WTC11 (cell line): ENCODE measurements at regions not wholly inside any gene's neighbourhood (a gene's known extent, or its start where the extent isn't known, plus 50 kb on each side); places are given as distances from the start of the nearest gene placed in this dataset.

ENCODE experiments used
- ATAC-seq: fragments of 200-7000 bp; cut with Tn5 transposase; 2 replicates; pipeline ENCODE4 v1.10.0; 2021; ENCODE audit warnings: mild to moderate bottlenecking, moderate library complexity
- CTCF ChIA-PET: fragments of 300-600 bp; sonication (Branson Sonifier 250); formaldehyde crosslinking; loops from one replicate; lab custom pipeline; 2021; ENCODE audit warnings: antibody characterized with exemption; lab: Charles Lee
- POLR2A ChIA-PET: fragments of 350-600 bp; sonication (Branson Sonifier 250); formaldehyde crosslinking; loops from one replicate; lab custom pipeline; 2021; ENCODE audit warnings: antibody characterized with exemption; lab: Charles Lee
- DNase-seq: peaks from one replicate; pipeline ENCODE4 v3.0.0; 2021; ENCODE audit warnings: low spot score
- H3K27ac Mint-ChIP-seq: 2 replicates; pipeline ENCODE4 v1.8.0; 2021; ENCODE audit warnings: mixed read lengths
- H3K27me3 Mint-ChIP-seq: 2 replicates; pipeline ENCODE4 v1.8.0; 2021; ENCODE audit warnings: low read depth, mild to moderate bottlenecking, moderate library complexity, mixed read lengths
- H3K36me3 Mint-ChIP-seq: 2 replicates; pipeline ENCODE4 v1.8.0; 2021; ENCODE audit warnings: mixed read lengths
- H3K4me1 Mint-ChIP-seq: 2 replicates; pipeline ENCODE4 v1.8.0; 2022; ENCODE audit warnings: mixed read lengths
- H3K4me3 Mint-ChIP-seq: 2 replicates; pipeline ENCODE4 v1.8.0; 2021; ENCODE audit warnings: mild to moderate bottlenecking, moderate library complexity, mixed read lengths
- H3K9me3 Mint-ChIP-seq: 2 replicates; pipeline ENCODE4 v1.8.0; 2021; ENCODE audit warnings: mixed read lengths
- CBFB ChIP-seq: sonication (generic); formaldehyde crosslinking; IDR thresholded peaks from 2 replicates; pipeline ENCODE4 v1.8.1; 2022; ENCODE audit warnings: mild to moderate bottlenecking, low read depth, missing genetic modification reagents
- IRF2 ChIP-seq: sonication (generic); formaldehyde crosslinking; IDR thresholded peaks from 2 replicates; pipeline ENCODE4 v1.8.0; 2022; ENCODE audit warnings: low read depth, missing genetic modification reagents, borderline replicate concordance
- TEAD1 ChIP-seq: sonication (generic); formaldehyde crosslinking; IDR thresholded peaks from 2 replicates; pipeline ENCODE4 v1.8.0; 2022; ENCODE audit warnings: mild to moderate bottlenecking, missing genetic modification reagents
- ZNF138 ChIP-seq: sonication (generic); formaldehyde crosslinking; conservative IDR thresholded peaks from 2 replicates; pipeline ENCODE4 v1.8.1; 2022; ENCODE audit warnings: mild to moderate bottlenecking, moderate library complexity, missing genetic modification reagents
- ZNF232 ChIP-seq: sonication (generic); formaldehyde crosslinking; IDR thresholded peaks from 2 replicates; pipeline ENCODE4 v1.8.0; 2022; ENCODE audit warnings: mild to moderate bottlenecking, missing genetic modification reagents
- TF ChIP-seq, protein P1 (sequence below): sonication (generic); formaldehyde crosslinking; IDR thresholded peaks from 2 replicates; pipeline ENCODE4 v1.8.0; 2023; ENCODE audit warnings: mild to moderate bottlenecking, missing genetic modification reagents
- TF ChIP-seq, protein P2 (sequence below): sonication (generic); formaldehyde crosslinking; conservative IDR thresholded peaks from 2 replicates; pipeline ENCODE4 v1.8.1; 2022; ENCODE audit warnings: mild to moderate bottlenecking, missing genetic modification reagents
- TF ChIP-seq, protein P3 (sequence below): sonication (generic); formaldehyde crosslinking; conservative IDR thresholded peaks from 2 replicates; pipeline ENCODE4 v1.8.1; 2023; ENCODE audit warnings: mild to moderate bottlenecking, low read depth, missing genetic modification reagents, moderate library complexity
- TF ChIP-seq, protein P4 (sequence below): sonication (generic); formaldehyde crosslinking; IDR thresholded peaks from 2 replicates; pipeline ENCODE4 v1.8.0; 2023; ENCODE audit warnings: missing genetic modification reagents
- TF ChIP-seq, protein P5 (sequence below): fragments of 200-600 bp; IDR thresholded peaks from 2 replicates; pipeline ENCODE4 v1.8.0; 2022; ENCODE audit warnings: antibody characterized with exemption
- TF ChIP-seq, protein P6 (sequence below): sonication (generic); formaldehyde crosslinking; IDR thresholded peaks from 2 replicates; pipeline ENCODE4 v1.8.0; 2022; ENCODE audit warnings: missing genetic modification reagents
- TF ChIP-seq, protein P7 (sequence below): fragments of 250-450 bp; sonication (Bioruptor Pico); conservative IDR thresholded peaks from 2 replicates; pipeline ENCODE4 v1.9.0; 2021; ENCODE audit warnings: mild to moderate bottlenecking
- TF ChIP-seq, protein P8 (sequence below): sonication (generic); formaldehyde crosslinking; IDR thresholded peaks from 2 replicates; pipeline ENCODE4 v1.8.1; 2022; ENCODE audit warnings: mild to moderate bottlenecking, moderate library complexity, missing genetic modification reagents

DNA sequence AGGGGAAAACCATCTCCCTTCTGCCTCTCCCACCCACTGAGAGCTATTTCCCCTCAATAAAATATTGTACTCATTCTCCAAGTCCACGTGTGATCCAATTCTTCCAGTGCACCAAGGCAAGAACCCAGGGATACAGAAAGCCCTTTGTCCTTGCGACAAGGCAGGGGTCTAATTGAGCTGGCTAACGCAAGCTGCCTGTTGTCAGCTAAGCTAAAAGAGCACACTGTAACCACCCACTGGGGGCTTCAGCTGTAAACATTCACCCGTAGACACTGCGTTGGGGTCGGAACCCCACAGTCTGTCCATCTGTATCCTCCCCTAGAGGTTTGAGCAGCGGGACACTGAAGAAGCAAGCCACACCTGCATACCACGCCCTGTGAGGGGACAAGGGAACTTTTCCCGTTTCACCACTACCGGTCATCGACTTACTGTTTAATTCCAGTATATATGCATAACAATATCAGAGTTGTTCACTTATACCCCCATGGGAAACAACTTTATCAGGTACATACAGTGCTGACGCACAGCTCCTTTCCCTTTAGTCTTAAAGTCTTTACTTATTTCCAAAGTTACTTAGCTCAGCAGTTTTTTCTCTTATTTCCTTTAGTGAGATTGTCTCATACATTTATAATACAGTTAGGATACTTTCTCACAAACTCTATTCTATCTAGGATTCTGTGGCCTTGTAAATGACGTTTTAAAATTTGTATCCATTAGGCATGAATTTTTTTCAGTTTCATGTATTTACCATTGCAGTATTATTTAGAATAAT, 721.6 kb downstream of the ANKRD7 start:
- H3K27ac Mint-ChIP-seq: no peak overlapping the region
- CTCF ChIA-PET: interaction anchor here (1.4 to 1.5 kb wide), 2 partner anchors 10 to 230 kb away, joined by 5 to 17 read pairs; no protein-coding TSS in a partner anchor
- no peak overlapping the region for H3K4me3 Mint-ChIP-seq
- no peaks in the 10 kb centered on the region for H3K36me3 Mint-ChIP-seq
- DNase-seq (no peak), ATAC-seq (peak; percentile 20; the same call in 1 of the 2 replicates)
- TF ChIP-seq, protein P1, sequence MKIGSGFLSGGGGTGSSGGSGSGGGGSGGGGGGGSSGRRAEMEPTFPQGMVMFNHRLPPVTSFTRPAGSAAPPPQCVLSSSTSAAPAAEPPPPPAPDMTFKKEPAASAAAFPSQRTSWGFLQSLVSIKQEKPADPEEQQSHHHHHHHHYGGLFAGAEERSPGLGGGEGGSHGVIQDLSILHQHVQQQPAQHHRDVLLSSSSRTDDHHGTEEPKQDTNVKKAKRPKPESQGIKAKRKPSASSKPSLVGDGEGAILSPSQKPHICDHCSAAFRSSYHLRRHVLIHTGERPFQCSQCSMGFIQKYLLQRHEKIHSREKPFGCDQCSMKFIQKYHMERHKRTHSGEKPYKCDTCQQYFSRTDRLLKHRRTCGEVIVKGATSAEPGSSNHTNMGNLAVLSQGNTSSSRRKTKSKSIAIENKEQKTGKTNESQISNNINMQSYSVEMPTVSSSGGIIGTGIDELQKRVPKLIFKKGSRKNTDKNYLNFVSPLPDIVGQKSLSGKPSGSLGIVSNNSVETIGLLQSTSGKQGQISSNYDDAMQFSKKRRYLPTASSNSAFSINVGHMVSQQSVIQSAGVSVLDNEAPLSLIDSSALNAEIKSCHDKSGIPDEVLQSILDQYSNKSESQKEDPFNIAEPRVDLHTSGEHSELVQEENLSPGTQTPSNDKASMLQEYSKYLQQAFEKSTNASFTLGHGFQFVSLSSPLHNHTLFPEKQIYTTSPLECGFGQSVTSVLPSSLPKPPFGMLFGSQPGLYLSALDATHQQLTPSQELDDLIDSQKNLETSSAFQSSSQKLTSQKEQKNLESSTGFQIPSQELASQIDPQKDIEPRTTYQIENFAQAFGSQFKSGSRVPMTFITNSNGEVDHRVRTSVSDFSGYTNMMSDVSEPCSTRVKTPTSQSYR (CRISPR knock-in tag): no peak
- TF ChIP-seq TEAD1 (CRISPR knock-in tag): no peak
- TF ChIP-seq, protein P2, sequence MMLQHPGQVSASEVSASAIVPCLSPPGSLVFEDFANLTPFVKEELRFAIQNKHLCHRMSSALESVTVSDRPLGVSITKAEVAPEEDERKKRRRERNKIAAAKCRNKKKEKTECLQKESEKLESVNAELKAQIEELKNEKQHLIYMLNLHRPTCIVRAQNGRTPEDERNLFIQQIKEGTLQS (CRISPR knock-in tag): no peak
- TF ChIP-seq, protein P3, sequence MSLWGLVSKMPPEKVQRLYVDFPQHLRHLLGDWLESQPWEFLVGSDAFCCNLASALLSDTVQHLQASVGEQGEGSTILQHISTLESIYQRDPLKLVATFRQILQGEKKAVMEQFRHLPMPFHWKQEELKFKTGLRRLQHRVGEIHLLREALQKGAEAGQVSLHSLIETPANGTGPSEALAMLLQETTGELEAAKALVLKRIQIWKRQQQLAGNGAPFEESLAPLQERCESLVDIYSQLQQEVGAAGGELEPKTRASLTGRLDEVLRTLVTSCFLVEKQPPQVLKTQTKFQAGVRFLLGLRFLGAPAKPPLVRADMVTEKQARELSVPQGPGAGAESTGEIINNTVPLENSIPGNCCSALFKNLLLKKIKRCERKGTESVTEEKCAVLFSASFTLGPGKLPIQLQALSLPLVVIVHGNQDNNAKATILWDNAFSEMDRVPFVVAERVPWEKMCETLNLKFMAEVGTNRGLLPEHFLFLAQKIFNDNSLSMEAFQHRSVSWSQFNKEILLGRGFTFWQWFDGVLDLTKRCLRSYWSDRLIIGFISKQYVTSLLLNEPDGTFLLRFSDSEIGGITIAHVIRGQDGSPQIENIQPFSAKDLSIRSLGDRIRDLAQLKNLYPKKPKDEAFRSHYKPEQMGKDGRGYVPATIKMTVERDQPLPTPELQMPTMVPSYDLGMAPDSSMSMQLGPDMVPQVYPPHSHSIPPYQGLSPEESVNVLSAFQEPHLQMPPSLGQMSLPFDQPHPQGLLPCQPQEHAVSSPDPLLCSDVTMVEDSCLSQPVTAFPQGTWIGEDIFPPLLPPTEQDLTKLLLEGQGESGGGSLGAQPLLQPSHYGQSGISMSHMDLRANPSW: no peak
- TF ChIP-seq ZNF232 (CRISPR knock-in tag): no peak
- TF ChIP-seq IRF2 (CRISPR knock-in tag): no peak
- TF ChIP-seq CBFB (CRISPR knock-in tag): no peak
- TF ChIP-seq, protein P4, sequence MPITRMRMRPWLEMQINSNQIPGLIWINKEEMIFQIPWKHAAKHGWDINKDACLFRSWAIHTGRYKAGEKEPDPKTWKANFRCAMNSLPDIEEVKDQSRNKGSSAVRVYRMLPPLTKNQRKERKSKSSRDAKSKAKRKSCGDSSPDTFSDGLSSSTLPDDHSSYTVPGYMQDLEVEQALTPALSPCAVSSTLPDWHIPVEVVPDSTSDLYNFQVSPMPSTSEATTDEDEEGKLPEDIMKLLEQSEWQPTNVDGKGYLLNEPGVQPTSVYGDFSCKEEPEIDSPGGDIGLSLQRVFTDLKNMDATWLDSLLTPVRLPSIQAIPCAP (CRISPR knock-in tag): no peak
- TF ChIP-seq, protein P5, sequence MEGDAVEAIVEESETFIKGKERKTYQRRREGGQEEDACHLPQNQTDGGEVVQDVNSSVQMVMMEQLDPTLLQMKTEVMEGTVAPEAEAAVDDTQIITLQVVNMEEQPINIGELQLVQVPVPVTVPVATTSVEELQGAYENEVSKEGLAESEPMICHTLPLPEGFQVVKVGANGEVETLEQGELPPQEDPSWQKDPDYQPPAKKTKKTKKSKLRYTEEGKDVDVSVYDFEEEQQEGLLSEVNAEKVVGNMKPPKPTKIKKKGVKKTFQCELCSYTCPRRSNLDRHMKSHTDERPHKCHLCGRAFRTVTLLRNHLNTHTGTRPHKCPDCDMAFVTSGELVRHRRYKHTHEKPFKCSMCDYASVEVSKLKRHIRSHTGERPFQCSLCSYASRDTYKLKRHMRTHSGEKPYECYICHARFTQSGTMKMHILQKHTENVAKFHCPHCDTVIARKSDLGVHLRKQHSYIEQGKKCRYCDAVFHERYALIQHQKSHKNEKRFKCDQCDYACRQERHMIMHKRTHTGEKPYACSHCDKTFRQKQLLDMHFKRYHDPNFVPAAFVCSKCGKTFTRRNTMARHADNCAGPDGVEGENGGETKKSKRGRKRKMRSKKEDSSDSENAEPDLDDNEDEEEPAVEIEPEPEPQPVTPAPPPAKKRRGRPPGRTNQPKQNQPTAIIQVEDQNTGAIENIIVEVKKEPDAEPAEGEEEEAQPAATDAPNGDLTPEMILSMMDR: no peak
- no peak for TF ChIP-seq ZNF138 (CRISPR knock-in tag)
- TF ChIP-seq, protein P6, sequence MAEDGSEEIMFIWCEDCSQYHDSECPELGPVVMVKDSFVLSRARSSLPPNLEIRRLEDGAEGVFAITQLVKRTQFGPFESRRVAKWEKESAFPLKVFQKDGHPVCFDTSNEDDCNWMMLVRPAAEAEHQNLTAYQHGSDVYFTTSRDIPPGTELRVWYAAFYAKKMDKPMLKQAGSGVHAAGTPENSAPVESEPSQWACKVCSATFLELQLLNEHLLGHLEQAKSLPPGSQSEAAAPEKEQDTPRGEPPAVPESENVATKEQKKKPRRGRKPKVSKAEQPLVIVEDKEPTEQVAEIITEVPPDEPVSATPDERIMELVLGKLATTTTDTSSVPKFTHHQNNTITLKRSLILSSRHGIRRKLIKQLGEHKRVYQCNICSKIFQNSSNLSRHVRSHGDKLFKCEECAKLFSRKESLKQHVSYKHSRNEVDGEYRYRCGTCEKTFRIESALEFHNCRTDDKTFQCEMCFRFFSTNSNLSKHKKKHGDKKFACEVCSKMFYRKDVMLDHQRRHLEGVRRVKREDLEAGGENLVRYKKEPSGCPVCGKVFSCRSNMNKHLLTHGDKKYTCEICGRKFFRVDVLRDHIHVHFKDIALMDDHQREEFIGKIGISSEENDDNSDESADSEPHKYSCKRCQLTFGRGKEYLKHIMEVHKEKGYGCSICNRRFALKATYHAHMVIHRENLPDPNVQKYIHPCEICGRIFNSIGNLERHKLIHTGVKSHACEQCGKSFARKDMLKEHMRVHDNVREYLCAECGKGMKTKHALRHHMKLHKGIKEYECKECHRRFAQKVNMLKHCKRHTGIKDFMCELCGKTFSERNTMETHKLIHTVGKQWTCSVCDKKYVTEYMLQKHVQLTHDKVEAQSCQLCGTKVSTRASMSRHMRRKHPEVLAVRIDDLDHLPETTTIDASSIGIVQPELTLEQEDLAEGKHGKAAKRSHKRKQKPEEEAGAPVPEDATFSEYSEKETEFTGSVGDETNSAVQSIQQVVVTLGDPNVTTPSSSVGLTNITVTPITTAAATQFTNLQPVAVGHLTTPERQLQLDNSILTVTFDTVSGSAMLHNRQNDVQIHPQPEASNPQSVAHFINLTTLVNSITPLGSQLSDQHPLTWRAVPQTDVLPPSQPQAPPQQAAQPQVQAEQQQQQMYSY (CRISPR knock-in tag): no peak
- TF ChIP-seq, protein P7, sequence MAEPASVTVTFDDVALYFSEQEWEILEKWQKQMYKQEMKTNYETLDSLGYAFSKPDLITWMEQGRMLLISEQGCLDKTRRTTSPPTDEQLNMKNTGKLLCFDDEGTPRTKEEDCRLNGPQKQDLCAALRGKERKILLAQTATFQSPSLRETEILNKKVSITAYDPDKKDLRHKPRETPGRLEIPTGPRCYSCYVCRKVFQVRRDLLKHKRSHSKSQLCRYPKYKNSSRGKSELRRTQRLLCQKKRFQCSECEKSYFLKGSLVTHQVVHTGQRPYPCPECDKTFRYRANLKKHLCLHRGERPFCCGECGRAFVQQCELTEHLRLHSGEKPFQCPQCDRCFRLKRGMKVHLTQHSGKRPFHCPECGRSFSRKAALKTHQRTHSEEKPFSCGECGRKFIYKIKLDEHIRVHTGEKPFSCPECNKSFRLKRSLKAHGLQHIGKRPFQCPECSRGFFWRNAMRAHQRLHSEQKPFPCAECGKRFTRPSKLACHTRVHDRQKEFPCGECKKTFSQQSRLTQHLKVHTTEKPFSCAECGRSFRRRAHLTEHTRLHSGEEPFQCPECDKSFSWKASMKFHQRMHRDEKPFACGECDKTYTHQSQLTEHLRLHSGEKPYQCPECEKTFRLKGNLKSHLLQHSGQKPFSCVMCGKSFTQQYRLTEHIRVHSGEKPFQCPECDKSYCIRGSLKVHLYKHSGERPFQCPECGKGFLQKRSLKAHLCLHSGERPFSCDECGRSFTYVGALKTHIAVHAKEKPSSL (CRISPR knock-in tag): no peak
- TF ChIP-seq, protein P8, sequence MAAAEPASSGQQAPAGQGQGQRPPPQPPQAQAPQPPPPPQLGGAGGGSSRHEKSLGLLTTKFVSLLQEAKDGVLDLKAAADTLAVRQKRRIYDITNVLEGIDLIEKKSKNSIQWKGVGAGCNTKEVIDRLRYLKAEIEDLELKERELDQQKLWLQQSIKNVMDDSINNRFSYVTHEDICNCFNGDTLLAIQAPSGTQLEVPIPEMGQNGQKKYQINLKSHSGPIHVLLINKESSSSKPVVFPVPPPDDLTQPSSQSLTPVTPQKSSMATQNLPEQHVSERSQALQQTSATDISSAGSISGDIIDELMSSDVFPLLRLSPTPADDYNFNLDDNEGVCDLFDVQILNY: no peak
- peaks cover 17% of the 10 kb centered on the region for H3K9me3 Mint-ChIP-seq
- H3K4me1 Mint-ChIP-seq: peaks cover 10% of the 10 kb centered on the region
- H3K27me3 Mint-ChIP-seq: no peaks in the 10 kb centered on the region
- POLR2A ChIA-PET: no interaction called here
